GM18498 (cell line): ENCODE measurements at regions not wholly inside any gene's neighbourhood (a gene's known extent, or its start where the extent isn't known, plus 50 kb on each side); places are given as distances from the start of the nearest gene placed in this dataset.
"Not testable (repeated sequence)": the region's sequence is repeated elsewhere in the genome, so short reads cannot be mapped to it uniquely, and the experiment has no call there.

Experiments
- ATAC-seq: cut with Tn5 transposase; IDR thresholded peaks from one replicate; pipeline ENCODE4 v1.9.1; 2021; ENCODE audit warnings: mild to moderate bottlenecking, moderate library complexity; ENCODE audit not compliant: unreplicated experiment

DNA sequence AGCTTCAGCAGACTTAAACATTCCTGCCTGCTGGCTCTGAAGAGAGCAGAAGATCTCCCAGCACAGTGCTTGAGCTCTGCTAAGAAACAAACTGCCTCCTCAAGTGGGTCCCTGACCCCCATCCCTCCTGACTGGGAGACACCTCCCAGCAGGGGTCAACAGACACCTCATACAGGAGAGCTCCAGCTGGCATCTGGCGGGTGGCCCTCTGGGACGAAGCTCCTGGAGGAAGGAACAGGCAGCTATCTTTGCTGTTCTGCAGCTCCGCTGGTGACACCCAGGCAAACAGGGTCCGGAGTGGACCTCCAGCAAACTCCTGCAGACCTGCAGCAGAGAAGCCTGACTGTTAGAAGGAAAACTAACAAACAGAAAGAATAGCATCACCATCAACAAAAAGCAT is 139.3 kb downstream of the ATXN7L3B start:
- not testable (repeated sequence) for ATAC-seq

- no peak for ATAC-seq
Observed at GRCh38 chr12:74685385-74685784, 147.8 kb downstream of the ATXN7L3B start.

- ATAC-seq: no peak
Observed at GRCh38 chr12:74689071-74689655, 151.5 kb downstream of the ATXN7L3B start.

DNA sequence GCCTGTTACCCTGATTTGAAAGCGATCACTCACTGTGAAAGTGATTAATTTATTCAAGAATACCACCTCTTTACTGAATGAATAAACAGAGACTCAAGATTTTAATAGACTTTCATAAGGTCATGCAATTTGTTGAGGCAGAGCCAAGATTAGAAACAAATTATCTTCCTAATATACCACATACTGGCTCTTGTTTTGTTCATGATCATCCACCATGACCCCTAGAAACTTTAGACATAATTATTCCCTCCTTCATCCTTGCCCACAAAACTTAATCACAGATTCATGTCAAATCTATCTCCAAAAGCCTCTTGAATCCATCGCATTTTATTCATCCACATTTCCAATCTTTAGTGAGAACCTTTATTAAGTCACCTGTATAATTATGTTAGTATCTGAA is 152.3 kb downstream of the ATXN7L3B start:
- ATAC-seq: no peak

DNA sequence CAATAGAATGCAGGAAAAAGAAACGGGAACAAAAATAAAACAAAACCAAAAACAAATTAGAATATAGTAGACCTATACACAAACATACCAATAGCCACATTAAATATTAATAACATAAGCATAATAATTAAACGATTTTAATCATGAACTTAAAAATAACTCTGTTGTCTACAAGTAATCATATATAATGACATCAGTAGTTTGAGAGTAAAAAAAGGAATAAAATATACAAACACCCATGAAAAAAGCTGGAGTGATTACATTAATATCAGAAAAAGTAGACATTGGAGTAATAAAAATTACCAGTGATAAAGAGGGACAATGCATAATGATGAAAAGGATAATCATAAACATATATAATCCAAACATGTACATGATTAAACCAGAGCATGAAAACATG is 181.8 kb downstream of the ATXN7L3B start:
- no peak for ATAC-seq

- no peak for ATAC-seq
Observed at GRCh38 chr12:74722709-74723108, 185.1 kb downstream of the ATXN7L3B start.

- no peak for ATAC-seq
Observed at GRCh38 chr12:74725154-74725553, 187.5 kb downstream of the ATXN7L3B start.

- ATAC-seq: no peak
Observed at GRCh38 chr12:74728006-74728405, 190.4 kb downstream of the ATXN7L3B start.

GRCh38 chr12:74732164-74732784 is 194.6 kb downstream of the ATXN7L3B start:
- no peak for ATAC-seq

GRCh38 chr12:74732826-74733225 is 195.2 kb downstream of the ATXN7L3B start:
- ATAC-seq: no peak

DNA sequence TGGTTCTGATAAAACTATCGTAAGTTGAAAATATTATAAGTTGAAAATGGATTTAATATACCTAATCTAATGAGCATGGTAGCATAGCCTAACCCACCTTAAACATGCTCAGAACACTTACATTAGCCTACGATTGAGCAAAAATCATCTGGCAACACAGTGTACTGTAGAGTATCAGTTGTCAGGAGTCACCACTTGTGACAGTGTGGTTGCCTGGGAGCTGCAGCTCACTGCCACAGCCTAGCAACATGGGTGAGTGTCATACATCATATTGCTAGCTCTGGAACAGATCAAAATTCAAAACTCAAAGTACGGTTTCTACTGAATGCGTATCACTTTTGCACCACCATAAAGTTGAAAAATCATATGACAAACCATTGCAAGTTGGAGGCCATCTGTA is 203.5 kb downstream of the ATXN7L3B start:
- no peak for ATAC-seq

GRCh38 chr12:74747305-74747704 is 209.7 kb downstream of the ATXN7L3B start:
- ATAC-seq: no peak

- no peak for ATAC-seq
Observed at GRCh38 chr12:74751441-74751840, 213.8 kb downstream of the ATXN7L3B start.

DNA sequence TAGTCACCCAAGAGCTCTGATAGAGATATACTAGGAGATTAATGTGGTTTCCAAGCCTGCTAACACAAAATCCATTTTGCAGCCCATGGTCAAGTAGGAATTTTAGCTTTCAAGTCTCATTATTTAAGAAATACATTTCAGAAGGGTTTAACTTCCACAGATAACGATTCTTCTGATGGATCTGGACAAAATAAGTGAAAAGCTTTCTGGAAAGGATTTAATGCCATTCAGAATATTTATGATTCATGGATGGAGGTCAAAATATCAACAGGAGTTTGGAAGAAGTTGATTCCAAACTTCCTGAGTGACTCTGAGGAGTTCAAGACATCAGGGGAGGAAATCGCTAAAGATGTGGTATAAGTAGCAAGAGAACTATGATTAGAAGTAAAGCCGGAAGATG is 214.6 kb downstream of the ATXN7L3B start:
- ATAC-seq: no peak

DNA sequence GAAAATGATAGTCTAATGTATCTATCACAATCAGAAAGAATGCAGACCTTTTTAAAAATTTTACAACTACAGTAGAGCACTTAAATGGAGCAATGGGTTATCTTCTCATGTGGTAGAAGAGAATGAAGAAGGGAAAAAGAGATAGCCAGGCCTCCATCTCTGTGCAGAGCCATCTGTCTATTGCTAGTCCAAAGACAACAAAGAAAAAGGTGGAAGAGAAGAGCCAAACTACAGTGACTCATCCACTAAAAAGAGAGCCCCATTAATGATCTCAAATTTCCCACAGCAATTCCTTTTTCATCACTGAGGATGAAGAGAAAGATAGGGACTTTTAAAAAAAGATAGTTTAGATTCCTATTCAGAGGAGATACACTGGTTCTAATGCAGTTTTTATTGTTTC is 232.9 kb downstream of the ATXN7L3B start:
- ATAC-seq: no peak

DNA sequence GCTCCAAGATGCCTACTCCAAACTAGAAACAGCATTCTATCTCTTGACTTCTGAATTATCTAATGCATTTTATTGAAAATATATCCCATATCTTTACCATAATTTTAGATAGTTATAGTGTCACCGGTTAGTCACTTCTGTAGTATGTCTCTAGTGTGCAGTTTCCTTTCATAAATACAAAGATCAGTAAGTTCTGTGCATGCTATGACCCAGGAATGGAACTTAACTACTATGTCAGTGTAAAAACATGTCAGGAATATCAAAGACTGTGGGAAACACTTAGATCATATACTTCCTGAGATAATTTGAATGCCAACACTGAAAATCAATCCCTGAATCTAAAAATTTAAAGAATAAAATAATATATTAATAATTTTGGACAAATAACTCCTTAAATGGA is 237.6 kb downstream of the ATXN7L3B start:
- ATAC-seq: no peak

GRCh38 chr12:74776378-74776777 is 238.7 kb downstream of the ATXN7L3B start:
- ATAC-seq: no peak

GRCh38 chr12:74780182-74780849 is 242.7 kb downstream of the ATXN7L3B start:
- no peak for ATAC-seq

DNA sequence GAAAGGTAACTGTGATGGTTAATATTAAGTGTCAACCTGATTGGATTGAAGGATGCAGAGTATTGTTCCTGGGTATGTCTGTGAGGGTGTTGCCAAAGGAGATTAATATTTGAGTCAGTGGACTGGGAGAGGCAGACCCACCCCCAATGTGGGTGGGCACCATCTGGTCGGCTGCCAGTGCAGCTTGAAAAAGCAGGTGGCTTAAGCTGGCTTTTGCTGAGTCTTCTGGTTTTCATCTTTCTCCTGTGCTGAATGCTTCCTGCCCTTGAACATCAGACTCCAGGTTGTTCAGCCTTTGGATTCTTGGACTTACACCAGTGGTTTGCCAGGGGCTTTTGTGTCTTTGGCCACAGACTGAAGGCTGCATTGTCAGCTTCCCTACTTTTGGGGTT is 243.2 kb downstream of the ATXN7L3B start:
- ATAC-seq: not testable (repeated sequence)

GRCh38 chr12:74781991-74782485 is 244.4 kb downstream of the ATXN7L3B start:
- ATAC-seq: no peak

GRCh38 chr12:74790931-74791330 is 253.3 kb downstream of the ATXN7L3B start:
- ATAC-seq: no peak

GRCh38 chr12:74791365-74791764 is 253.7 kb downstream of the ATXN7L3B start:
- no peak for ATAC-seq
